GM23338 (cell line): ENCODE measurements at regions not wholly inside any gene's neighbourhood (a gene's known extent, or its start where the extent isn't known, plus 50 kb on each side); places are given as distances from the start of the nearest gene placed in this dataset.

ENCODE experiments used
- ATAC-seq: fragments of 200-7000 bp; cut with Tn5 transposase; 3 replicates; pipeline ENCODE4 v1.9.1; 2020
- DNase-seq: peaks from one replicate; pipeline ENCODE4 v3.0.0-alpha.2; 2015; ENCODE audit warnings: low spot score
- H2AFZ ChIP-seq: fragments of 200-600 bp; sonication (generic); 2 replicates; pipeline ENCODE4 v1.8.0; 2016; ENCODE audit warnings: antibody characterized with exemption, mild to moderate bottlenecking, moderate library complexity
- H3F3A ChIP-seq: fragments of 200-600 bp; sonication (generic); replicated peaks from 2 replicates; pipeline ENCODE4 v1.8.0; 2017; ENCODE audit warnings: antibody characterized with exemption, mixed run types, low read depth
- H3K27ac ChIP-seq: fragments of 200-600 bp; sonication (generic); 2 replicates; pipeline ENCODE4 v1.6.1; 2016; ENCODE audit warnings: low read depth
- H3K27me3 ChIP-seq: fragments of 200-600 bp; sonication (generic); 2 replicates; pipeline ENCODE4 v1.8.0; 2016; ENCODE audit warnings: mild to moderate bottlenecking, mixed run types, moderate library complexity; ENCODE audit not compliant: insufficient read depth
- H3K36me3 ChIP-seq: fragments of 200-600 bp; sonication (generic); 2 replicates; pipeline ENCODE4 v1.8.0; 2016; ENCODE audit warnings: mild to moderate bottlenecking; ENCODE audit not compliant: insufficient read depth
- H3K4me1 ChIP-seq: fragments of 200-600 bp; sonication (generic); 2 replicates; pipeline ENCODE4 v1.8.0; 2016; ENCODE audit warnings: mild to moderate bottlenecking, moderate library complexity; ENCODE audit not compliant: insufficient read depth
- H3K4me2 ChIP-seq: fragments of 200-600 bp; sonication (generic); 2 replicates; pipeline ENCODE4 v1.7.1; 2017; ENCODE audit warnings: mixed run types
- H3K4me3 ChIP-seq: fragments of 200-600 bp; sonication (generic); 2 replicates; pipeline ENCODE4 v1.6.1; 2016; ENCODE audit warnings: mixed run types
- H3K79me2 ChIP-seq: fragments of 200-600 bp; sonication (generic); replicated peaks from 2 replicates; pipeline ENCODE4 v1.8.0; 2017; ENCODE audit warnings: mild to moderate bottlenecking; ENCODE audit not compliant: insufficient read depth
- H3K9me2 ChIP-seq: fragments of 200-600 bp; sonication (generic); 2 replicates; pipeline ENCODE4 v1.8.0; 2017; ENCODE audit not compliant: insufficient read depth
- H4K20me1 ChIP-seq: fragments of 200-600 bp; sonication (generic); replicated peaks from 2 replicates; pipeline ENCODE4 v1.8.0; 2017; ENCODE audit warnings: mild to moderate bottlenecking; ENCODE audit not compliant: insufficient read depth
- H3K27ac Mint-ChIP-seq: 2 replicates; pipeline ENCODE4 v1.8.0; 2020; ENCODE audit warnings: inconsistent platforms, mild to moderate bottlenecking, moderate library complexity, mixed read lengths
- H3K27me3 Mint-ChIP-seq: 3 replicates; pipeline ENCODE4 v1.8.0; 2022; ENCODE audit warnings: low read depth, mild to moderate bottlenecking, moderate library complexity, mixed read lengths, inconsistent platforms; ENCODE audit not compliant: insufficient read depth, poor library complexity
- H3K36me3 Mint-ChIP-seq: 3 replicates; pipeline ENCODE4 v1.8.0; 2021; ENCODE audit warnings: low read depth, mild to moderate bottlenecking, inconsistent platforms, moderate library complexity, mixed read lengths
- H3K4me1 Mint-ChIP-seq: 3 replicates; pipeline ENCODE4 v1.8.0; 2020; ENCODE audit warnings: mild to moderate bottlenecking, inconsistent platforms, mixed read lengths
- H3K4me3 Mint-ChIP-seq: 3 replicates; pipeline ENCODE4 v1.8.0; 2021; ENCODE audit warnings: moderate library complexity, mild to moderate bottlenecking, inconsistent platforms, mixed read lengths
- H3K9me3 Mint-ChIP-seq: 3 replicates; pipeline ENCODE4 v1.8.0; 2020; ENCODE audit warnings: moderate library complexity, mild to moderate bottlenecking, inconsistent platforms, mixed read lengths
- CREB1 ChIP-seq: fragments of 250-450 bp; sonication (Bioruptor Pico); IDR thresholded peaks from 2 replicates; pipeline ENCODE4 v1.5.0; 2020; ENCODE audit warnings: low read depth, mild to moderate bottlenecking, moderate library complexity
- CTCF ChIP-seq, 2 experiments: fragments of 200-600 bp in 1 of 2; sonication (generic) in 1 of 2; conservative IDR thresholded peaks; 2 replicates each; pipeline versions ENCODE4 v1.5.1 to v1.6.1; 2016 to 2017; ENCODE audit warnings: antibody characterized with exemption in 2 of 2, low read depth in 2 of 2, mild to moderate bottlenecking in 2 of 2, moderate library complexity in 1 of 2
- EZH2 ChIP-seq: fragments of 200-600 bp; sonication (generic); IDR thresholded peaks from one replicate; pipeline ENCODE4 v1.8.0; 2017; ENCODE audit warnings: antibody characterized with exemption, mild to moderate bottlenecking, low read depth; ENCODE audit not compliant: unreplicated experiment
- EZH2phosphoT487 ChIP-seq: fragments of 200-600 bp; sonication (generic); IDR thresholded peaks from one replicate; pipeline ENCODE4 v1.8.1; 2018; ENCODE audit warnings: antibody characterized with exemption; ENCODE audit not compliant: unreplicated experiment
- POLR2AphosphoS5 ChIP-seq: IDR thresholded peaks from 2 replicates; pipeline ENCODE4 v1.6.1; 2016; ENCODE audit warnings: antibody characterized with exemption, low read depth
- REST ChIP-seq: IDR thresholded peaks from one replicate; pipeline ENCODE4 v1.6.1; 2018; ENCODE audit warnings: antibody characterized with exemption; ENCODE audit not compliant: unreplicated experiment
- ZNF114 ChIP-seq: fragments of 250-450 bp; sonication (Bioruptor Pico); IDR thresholded peaks from 2 replicates; pipeline ENCODE4 v1.5.0; 2020; ENCODE audit warnings: mild to moderate bottlenecking, moderate library complexity

- DNase-seq: no peak
- H3K79me2 ChIP-seq: no peaks in the 10 kb centered on the region
- Mint-ChIP-seq H3K27ac (no peak overlapping the region), H3K4me1 (no peaks in the 10 kb centered on the region), H3K36me3 (no peaks in the 10 kb centered on the region), H3K27me3 (no peaks in the 10 kb centered on the region), H3K9me3 (no peaks in the 10 kb centered on the region), H3K4me3 (no peak overlapping the region)
- H3K4me3 ChIP-seq: no peak overlapping the region
- no peak overlapping the region for H3K4me2 ChIP-seq
- H3K27ac ChIP-seq: no peak overlapping the region
- no peaks in the 10 kb centered on the region for H3K4me1 ChIP-seq
- peaks cover 4% of the 10 kb centered on the region; the same call in 1 of the 2 replicates for H3K9me2 ChIP-seq
- TF ChIP-seq EZH2phosphoT487: no peak
- TF ChIP-seq CTCF (conservative IDR thresholded peaks at IDR 0.05; ENCODE audit: low read depth in 2 of 2): no peak
- no peak for TF ChIP-seq CREB1
- no peak for TF ChIP-seq REST
- TF ChIP-seq POLR2AphosphoS5: no peak
- no peaks in the 10 kb centered on the region for H3K36me3 ChIP-seq
- no peaks in the 10 kb centered on the region for H3K27me3 ChIP-seq
- no peaks in the 10 kb centered on the region for H4K20me1 ChIP-seq
- H3F3A ChIP-seq: no peaks in the 10 kb centered on the region
- ATAC-seq: no peak
- H2AFZ ChIP-seq: no peak overlapping the region
Measured at GRCh38 chr1:88204612-88205167, 479.4 kb upstream of the PKN2 start.

- H3K4me3 Mint-ChIP-seq: no peak overlapping the region
- H3K4me3 ChIP-seq: no peak overlapping the region
- no peak overlapping the region; the same call in 1 of the 2 replicates for H3K27ac Mint-ChIP-seq
- TF ChIP-seq POLR2AphosphoS5 (no peak), EZH2phosphoT487 (no peak), ZNF114 (CRISPR knock-in tag) (no peak), EZH2 (no peak)
- peaks cover 5% of the 10 kb centered on the region for H3K4me1 Mint-ChIP-seq
- no peaks in the 10 kb centered on the region for H4K20me1 ChIP-seq
- no peaks in the 10 kb centered on the region for H3K27me3 Mint-ChIP-seq
- H3F3A ChIP-seq: no peaks in the 10 kb centered on the region
- no peak overlapping the region for H3K4me2 ChIP-seq
- no peaks in the 10 kb centered on the region for H3K36me3 Mint-ChIP-seq
- 0 out of 2 replicates have a peak, but pooled peaks cover 4% of the 10 kb centered on the region for H3K9me2 ChIP-seq
- H3K4me1 ChIP-seq: no peaks in the 10 kb centered on the region
- no peak overlapping the region for H3K27ac ChIP-seq
- ATAC-seq (no peak), DNase-seq (no peak)
- no peaks in the 10 kb centered on the region for H3K27me3 ChIP-seq
- H3K79me2 ChIP-seq: no peaks in the 10 kb centered on the region
- H2AFZ ChIP-seq: peak overlapping the region; percentile 43; the same call in 1 of the 2 replicates
- H3K36me3 ChIP-seq: no peaks in the 10 kb centered on the region
- no peaks in the 10 kb centered on the region for H3K9me3 Mint-ChIP-seq
Measured at GRCh38 chr1:88208389-88208788, 475.7 kb upstream of the PKN2 start.
